HG03045 (cell line): ENCODE measurements at regions not wholly inside any gene's neighbourhood (a gene's known extent, or its start where the extent isn't known, plus 50 kb on each side); places are given as distances from the start of the nearest gene placed in this dataset.

Experiments
- ATAC-seq: cut with Tn5 transposase; IDR thresholded peaks from one replicate; pipeline ENCODE4 v1.9.1; 2021; ENCODE audit warnings: mild to moderate bottlenecking, moderate library complexity; ENCODE audit not compliant: unreplicated experiment

DNA sequence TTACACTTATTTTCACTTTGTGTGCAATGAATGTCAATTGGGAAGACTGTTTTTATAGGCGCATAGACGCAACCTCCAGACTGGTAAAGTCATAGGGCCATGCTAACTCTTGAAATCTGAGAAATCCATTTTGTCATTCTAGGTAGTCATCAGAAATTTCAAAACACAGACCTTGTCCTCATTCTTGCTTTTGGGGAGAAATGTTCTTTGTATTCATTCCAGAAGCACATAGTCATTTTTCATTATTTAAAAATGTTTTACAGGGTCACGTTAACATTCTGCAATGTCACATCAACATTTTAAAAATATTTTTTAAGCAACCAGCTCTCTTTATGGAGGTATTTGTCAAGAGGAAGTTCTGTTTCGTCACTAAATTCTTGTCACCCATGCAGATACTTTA lies 898.4 kb downstream of the PDCD6IP start:
- ATAC-seq = no peak

DNA sequence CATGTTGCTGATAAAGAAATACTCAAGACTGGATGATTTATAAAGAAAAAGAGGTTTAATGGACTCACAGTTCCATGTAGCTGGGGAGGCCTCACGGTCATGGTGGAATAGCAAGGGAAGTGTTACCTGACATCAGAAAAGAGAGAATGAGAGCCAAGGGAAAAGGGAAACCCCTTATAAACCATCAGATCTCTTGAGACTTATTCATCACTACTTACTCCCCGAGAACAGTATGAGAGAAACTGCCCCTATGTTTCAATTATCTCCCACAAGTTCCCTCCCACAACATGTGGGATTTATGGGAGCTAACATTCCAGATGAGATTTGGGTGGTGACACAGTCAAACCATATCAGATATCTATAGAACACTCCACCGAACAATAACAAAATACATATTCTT lies 904.6 kb downstream of the PDCD6IP start:
- no peak for ATAC-seq

DNA sequence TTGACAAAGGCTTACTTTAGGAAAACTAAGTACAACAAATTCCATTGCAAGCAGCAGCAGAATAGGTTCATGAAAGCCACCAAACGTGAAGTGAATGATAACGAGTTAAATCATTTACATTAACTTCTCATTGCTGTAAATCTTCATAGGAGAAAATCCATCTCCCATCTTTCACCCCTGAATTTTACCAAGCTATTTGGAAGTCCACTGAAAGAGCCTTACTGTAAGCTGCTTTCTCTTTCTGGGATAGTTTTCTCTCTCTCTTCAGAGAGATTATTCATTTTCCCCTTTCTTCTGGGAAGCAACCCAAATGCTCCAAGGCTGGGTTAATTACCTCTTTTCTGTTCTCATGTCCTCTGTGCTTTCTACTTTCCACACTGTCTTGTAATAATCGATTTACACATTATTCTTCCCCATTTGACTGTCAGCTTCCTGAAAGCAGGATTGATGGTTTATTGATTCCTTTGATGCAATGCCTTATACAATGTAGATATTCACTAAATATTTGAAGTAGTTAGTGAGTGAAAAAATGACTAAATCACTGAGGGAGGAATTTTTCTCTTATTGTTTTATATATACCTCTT lies 914.3 kb upstream of the ARPP21 start:
- ATAC-seq = no peak

DNA sequence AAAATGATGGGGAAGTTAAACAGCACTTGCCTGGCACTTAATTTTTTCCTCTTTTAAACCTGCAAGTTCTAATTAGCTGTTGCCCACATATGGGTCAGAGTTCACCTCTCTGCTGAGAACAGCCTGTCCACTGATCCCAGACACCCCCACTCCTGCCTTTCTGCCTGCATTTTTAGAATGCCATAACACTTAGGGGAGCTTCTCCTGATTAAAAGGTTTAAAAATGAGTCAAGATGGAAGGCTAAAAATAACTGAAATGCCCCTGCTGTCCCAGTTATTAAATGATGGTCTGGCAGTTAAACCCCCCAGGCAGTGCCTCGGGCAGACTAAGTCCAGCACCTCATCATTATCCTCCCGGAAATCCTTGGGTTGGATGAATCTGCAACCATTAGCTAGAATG lies 913.6 kb upstream of the ARPP21 start:
- ATAC-seq = no peak

DNA sequence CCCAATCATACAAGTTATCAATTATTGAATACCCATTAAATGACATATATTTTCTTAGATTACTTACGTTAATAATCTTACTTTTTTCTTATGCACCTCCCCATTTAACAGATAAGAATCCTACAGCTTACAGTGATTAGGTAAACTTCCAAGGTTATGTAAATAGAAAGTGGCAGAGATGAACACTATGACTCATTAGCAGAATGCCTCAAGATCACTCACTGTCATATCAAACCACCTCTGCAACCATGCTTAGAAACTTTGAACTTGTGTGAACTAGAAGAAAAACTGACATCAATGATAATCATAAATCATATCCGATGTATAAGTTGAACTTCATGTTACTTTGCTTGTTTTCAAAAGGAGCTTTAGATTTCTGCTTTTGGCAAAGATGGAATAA lies 911.6 kb upstream of the ARPP21 start:
- ATAC-seq = no peak

DNA sequence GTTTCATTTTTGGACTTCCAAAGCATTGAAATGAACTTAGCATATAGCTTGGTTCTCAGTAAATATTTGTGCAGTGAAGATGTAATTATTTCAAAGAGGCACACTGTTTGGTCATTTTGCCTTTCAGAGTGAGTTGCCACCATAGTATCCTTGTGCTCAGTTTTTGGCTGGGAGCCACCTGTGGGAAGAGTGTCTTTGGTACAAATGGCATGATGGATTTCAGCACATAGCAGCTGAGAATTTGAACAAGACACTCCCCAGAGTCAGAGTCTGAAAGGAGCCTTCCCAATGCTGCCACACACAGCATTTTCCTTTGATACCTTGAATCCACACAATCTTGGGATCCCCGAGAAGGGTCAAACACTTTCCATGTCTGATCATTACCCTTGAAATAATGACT lies 897.2 kb upstream of the ARPP21 start:
- no peak for ATAC-seq

DNA sequence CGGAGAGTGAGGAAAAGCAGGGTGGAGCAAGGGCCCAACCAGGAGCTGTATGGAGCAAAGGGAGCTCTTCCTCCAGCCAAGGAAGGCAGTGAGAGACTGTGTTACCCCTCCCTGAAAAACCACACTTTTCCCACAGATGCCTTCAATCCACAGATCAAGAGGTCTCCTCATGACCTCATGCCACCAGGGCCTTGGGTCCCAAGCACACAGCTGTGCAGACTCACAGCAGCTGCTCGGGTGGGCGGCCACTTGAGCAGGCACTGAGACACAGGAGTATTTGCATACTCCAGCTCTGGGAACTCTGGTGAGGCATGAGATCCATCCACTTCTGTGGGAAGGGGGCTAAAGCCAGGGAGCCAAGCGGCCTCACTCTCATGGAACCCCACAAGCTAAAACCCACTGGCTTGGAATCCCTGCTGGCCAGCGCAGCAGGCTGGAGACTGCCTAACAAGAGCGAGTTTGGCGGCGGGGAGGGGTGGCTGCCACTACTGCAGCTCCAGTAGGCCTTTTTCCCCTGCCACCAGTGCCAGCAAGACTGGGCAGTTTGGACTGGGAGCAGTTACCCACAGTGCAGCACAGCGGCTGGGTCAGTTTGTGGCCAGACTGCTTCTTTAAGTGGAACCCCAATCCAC lies 880.6 kb upstream of the ARPP21 start:
- ATAC-seq = no peak

DNA sequence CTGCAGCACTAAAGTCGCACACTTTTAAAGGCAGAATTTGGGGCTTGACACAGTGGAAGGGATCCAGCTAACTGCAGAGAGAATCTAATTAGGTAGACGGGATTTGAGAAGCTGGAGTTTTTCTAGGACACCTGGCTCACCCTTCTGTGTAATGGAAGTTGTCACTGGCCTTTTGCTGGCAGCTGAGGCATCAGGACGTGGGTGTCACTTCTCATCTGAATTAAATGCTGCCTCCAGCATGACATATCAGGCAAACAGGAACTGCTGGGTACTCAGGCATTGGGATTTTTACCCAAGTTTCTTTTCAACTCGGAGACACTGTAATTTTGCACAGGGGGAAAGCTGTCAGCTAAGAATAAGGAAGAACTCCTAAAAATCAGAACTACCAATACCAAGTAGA lies 861.9 kb upstream of the ARPP21 start:
- ATAC-seq = no peak

DNA sequence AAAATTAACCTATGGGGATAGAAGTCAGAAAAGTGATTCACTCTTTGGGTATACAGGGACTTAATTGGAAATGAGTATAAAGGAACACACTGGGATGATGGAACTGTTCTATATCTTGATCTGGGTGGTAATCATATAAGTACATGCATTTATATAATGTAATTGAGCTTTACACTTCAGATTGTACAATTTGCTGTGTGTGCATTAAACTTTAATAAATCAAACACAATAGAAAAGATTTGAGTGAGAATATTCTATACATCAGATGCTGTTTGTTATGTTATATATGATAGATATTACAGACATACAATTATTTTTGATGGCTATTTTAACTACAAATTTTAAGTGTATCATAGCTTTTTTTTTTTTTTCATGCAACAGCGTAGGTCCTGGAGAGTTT lies 860.2 kb upstream of the ARPP21 start:
- no peak for ATAC-seq

DNA sequence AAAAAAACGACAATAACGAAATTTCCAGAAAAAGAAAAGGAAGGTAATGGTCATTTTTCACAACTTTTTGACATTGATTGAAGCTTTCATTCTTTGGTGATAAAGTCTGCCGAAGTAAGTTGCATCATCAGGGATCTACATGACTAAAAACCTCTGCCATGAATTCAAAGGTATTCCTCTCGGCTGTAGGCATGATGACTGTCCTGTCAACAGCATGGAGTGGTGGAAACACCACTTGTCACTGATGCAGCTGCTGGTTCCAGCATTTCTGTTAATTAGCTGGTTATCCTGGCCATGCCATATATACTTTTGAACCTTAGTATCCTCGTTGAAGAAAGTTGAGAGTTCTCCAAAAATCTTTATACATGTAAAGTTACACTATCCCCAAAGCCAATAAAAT lies 859.0 kb upstream of the ARPP21 start:
- ATAC-seq = no peak

DNA sequence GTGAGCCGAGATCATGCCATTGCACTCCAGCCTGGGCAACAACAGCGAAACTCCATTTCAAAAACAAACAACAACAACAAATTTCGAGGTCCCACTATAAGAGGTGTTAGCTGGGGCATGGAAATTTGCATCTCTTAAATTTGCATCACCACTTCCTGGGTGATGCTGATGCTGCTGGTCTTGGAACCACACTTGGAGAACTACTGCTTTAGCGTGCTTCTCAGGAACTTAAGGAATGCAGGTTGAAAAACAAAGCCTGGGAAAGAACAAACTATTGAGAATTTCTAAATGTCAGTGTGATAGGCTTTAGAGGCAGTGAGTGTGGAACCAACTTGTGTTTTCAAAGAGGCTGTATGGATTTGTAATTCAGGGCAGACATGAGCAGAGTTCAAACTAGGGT lies 858.4 kb upstream of the ARPP21 start:
- no peak for ATAC-seq

DNA sequence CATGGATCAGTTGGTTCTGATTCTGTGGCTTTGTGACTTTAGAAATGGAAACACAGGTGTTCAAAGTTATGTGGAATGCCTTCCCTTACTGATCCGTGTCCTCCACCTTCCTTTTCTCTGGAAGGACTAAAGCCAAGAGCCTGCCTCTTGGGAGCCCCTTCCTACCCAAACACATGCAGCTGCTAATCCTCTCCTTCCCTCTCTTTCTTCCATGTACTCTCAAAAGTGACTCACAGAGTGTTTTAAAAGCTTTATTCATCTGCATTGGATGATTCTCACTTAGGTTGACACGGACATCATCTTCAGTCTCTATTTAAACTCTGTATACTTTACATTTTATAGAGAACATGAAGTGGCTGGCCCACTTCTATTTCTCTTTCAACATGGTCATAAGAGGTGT lies 856.5 kb upstream of the ARPP21 start:
- no peak for ATAC-seq

DNA sequence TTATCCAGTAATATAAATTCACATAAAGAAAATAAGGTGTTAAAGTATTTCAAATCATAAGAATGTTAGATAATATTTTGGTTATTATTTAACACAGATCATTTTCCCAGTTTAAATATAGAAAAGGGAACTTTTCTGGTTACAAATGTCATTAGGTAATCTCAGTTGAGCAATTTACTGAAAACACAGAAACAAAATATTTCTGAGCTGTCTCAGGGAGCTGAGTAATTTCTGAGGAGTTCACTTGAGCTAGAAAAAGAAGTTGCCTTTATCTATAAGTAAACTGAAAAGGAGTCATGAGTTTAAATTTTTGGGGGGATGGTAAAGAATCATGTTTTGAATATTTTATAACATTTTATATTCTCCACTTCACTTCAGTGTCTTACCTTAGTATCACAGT lies 855.4 kb upstream of the ARPP21 start:
- ATAC-seq = no peak

DNA sequence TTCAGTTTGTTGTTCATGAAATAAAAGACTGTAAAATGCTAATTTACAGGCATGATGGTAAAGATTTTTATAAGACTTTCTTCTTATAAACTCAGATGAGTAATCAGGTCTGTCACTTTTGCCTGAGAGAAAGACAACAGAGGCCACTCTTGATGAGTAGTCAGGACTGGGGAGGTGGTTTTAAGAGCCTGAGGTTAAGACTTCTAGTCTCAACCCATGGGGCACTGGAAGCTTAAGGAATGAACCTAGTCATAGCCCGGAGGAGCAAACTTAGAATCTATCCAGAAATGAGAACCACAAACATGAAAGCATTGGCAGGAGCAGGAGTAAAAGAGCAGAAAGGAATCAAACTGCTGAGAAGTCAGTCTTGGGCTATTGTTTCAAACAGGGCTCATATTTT lies 846.3 kb upstream of the ARPP21 start:
- ATAC-seq = no peak

DNA sequence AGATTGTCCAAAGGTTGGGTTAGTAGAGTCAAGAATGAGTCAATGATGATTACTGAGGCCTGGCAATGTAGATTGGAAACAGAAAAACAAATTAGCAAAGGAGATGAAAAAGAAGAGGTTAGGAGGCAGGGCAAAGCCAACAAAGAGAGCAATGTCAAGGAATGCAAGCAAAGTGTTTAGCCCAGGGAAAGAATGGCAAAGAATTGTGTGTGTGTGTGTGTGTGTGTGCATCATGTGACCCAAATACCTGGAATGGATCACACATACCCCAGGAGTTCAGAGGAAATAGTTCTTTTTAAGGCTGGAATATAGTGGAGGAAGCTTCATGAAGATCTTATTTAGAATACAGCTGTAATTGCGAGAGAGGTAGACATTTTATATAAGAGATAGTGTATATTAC lies 831.7 kb upstream of the ARPP21 start:
- ATAC-seq = no peak

DNA sequence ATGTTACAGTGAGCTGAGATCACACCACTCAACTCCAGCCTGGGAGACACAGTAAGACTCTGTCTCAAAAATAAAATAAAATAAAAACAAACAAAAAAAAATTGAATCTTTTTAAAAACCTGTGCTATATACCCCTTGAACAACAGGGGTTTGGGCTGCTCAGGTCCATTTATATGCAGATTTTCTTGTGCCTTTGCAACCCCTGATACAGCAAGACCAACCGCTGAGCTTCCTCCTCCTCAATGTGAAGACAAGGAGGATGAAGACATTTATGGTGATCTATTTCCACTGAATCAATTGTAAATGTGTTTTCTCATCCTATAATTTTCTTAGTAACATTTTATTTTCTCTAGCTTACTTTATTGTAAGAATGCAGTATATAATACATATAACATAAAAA lies 831.0 kb upstream of the ARPP21 start:
- no peak for ATAC-seq

DNA sequence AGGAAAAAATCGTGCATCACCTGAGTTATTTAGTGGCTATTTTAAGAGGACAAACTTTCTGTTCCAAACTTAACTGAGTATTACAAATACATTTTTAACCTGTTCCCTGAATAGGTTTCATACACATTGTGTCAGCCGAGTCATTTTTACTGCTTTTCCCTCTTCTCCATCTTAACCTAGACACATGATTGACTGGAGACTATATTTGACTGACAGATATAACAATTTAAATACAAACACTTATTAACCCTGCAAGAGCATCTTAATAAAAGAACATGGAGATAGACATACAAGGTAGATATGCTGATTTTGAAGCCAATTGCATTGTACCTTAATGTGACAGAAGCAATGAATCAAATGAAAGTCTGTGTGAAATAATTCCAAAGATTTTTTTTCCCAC lies 810.5 kb upstream of the ARPP21 start:
- no peak for ATAC-seq

DNA sequence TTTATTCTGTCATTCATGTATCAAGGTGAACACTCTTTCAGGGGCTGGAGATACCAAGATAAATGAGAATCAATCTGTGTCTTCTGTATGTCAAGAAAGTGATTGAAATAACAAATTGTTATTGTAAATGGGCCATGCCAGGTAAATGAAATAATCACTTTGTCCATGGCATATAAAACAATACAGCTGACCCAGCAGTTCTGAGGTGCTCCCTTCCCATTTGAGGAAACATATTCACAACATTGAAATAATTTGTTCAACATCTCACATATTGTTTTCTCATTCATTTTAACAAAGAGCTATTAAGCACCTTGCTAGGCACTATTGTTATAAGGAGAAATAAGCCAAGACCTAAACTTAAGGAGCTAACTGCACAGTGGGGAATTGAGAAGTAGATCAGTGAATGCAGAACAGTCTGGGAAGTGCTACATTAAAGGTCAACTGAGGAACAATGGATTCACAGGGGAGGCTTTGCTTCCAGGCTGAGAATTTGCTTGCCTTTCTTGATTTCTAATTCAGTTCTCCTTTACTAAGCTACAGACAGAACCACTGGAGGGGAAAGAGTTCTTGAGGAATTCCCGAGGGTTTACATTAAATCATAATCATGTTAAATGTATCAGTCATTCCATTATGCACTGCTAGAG lies 806.3 kb upstream of the ARPP21 start:
- ATAC-seq = no peak

DNA sequence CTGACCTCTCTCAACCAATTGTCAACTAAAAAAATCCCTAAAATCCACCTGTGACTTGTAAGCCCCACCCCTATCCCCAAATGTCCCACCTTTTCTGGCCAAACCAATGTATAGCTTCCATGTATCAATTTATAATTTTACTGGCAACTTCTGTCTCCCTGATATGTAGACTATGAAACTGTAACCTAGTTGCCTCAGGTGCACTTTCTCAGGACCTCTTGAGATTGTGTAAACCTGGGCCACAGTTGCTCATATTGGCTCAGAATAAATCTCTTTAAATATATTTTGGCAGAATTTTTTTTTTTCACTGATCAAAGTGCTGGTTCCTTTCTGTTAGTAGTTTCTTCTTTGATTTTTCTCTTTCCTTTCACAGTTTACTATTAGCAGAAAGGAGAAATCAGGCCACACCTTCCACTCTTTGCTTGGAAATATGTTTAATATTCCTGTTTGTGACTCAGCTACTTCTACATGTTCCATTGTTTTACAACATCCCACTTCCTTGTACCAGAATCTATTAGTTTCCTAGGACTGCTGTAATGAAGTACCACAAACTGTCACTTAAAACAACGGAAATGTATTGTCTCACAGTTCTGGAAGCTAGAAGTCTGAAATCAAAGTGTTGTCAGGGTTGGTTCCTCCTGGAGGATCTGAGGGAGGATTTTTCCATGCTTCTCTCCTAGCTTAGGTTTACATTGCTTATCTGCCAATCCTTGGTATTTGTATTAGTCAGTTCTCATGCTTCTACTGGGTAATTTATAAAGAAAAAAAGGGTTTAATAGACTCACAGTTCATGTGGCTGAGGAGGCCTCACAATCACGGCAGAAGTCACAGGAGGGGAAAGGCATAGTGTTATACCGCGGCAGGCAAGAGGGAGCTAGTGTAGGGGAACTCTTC lies 801.2 kb upstream of the ARPP21 start:
- no peak for ATAC-seq

DNA sequence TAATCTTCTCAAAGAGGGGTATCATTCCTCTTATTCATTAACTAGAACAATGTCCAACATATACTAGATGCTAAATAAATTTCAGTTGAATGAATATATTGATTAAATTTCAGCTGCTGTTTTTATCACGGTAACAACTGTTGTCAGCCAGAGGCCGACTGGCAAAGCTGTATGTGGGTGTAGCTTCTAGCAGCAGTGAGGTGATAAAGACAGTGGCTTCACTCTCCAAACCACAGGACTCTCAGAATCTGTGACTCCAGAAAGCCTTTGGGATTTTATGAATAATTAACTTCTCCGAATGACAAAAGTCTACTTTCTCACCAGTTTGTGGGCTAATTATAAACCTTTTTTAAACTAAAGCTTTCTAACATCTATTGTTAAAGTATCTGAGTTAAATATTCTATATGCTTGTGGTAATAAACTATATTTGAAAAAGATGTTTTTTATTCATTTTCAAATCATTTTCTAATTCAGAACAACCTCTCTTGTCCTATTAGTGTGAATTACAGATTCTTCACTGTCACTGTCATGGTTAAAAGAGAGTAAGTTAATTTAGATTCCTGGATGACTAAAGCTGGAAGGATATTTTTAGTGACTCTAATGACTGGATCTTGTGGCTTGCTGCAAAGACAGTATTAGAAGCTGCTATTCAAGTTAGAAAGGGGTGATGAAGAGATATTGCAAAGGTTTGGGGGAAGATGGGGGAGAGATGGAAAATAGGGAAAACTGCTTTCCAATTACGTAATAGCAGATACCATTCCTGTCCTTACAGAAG lies 796.4 kb upstream of the ARPP21 start:
- ATAC-seq = no peak

DNA sequence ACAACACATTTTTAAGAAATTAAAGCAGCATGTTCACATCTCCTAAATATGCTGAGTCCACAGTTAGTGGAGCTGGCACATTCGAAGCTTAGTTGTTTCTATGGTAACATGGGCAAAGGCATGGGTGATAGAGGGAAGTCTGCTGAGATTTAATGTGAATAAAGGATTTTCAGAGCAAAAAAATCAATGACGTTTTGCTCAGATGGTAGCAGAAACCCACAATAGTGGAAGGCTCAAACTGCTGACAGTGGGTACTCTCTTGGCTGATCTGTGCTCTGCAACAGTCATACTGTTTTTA lies 795.1 kb upstream of the ARPP21 start:
- no peak for ATAC-seq
